NCI-H2029 treated with DMSO at 0.1 percent for 48 hours (cell line): ENCODE measurements at regions not wholly inside any gene's neighbourhood (a gene's known extent, or its start where the extent isn't known, plus 50 kb on each side); places are given as distances from the start of the nearest gene placed in this dataset.
"Not testable (repeated sequence)": the region's sequence is repeated elsewhere in the genome, so short reads cannot be mapped to it uniquely, and the experiment has no call there.

Source experiments
- DNase-seq: peaks from one replicate; lab custom pipeline; 2025; lab: John Stamatoyannopoulos, UW

- DNase-seq: no peak
Observed at GRCh38 chr1:19024532-19024931, 68.1 kb upstream of the IFFO2 start.

- no peak for DNase-seq
Observed at GRCh38 chr1:19023787-19024186, 67.3 kb upstream of the IFFO2 start.

GRCh38 chr1:19021845-19022244 is 65.4 kb upstream of the IFFO2 start:
- DNase-seq: no peak

- DNase-seq: not testable (repeated sequence)
Observed at GRCh38 chr1:19019288-19019687, 62.8 kb upstream of the IFFO2 start.

- no peak for DNase-seq
Observed at GRCh38 chr1:19015476-19015875, 59.0 kb upstream of the IFFO2 start.

- no peak for DNase-seq
Observed at GRCh38 chr1:19014765-19015164, 58.3 kb upstream of the IFFO2 start.

GRCh38 chr1:19013826-19014548 is 57.5 kb upstream of the IFFO2 start:
- no peak for DNase-seq

GRCh38 chr1:19011845-19012231 is 55.4 kb upstream of the IFFO2 start:
- DNase-seq: no peak

GRCh38 chr1:19010995-19011844 is 54.7 kb upstream of the IFFO2 start:
- no peak for DNase-seq

- no peak for DNase-seq
Observed at GRCh38 chr1:19010503-19010902, 54.0 kb upstream of the IFFO2 start.

- no peak for DNase-seq
Observed at GRCh38 chr1:19009882-19010321, 53.4 kb upstream of the IFFO2 start.

- DNase-seq: no peak
Observed at GRCh38 chr1:19009126-19009881, 52.8 kb upstream of the IFFO2 start.

- peak; percentile 12 for DNase-seq
Observed at GRCh38 chr1:19007491-19008441, 51.3 kb upstream of the IFFO2 start.

GRCh38 chr1:19006837-19007271 is 50.4 kb upstream of the IFFO2 start:
- DNase-seq: no peak
